Spleen (tissue), 11 donors: ENCODE measurements at regions not wholly inside any gene's neighbourhood (a gene's known extent, or its start where the extent isn't known, plus 50 kb on each side); places are given as distances from the start of the nearest gene placed in this dataset.
"Not testable (repeated sequence)": the region's sequence is repeated elsewhere in the genome, so short reads cannot be mapped to it uniquely, and the experiment has no call there.

ENCODE experiments used
- DNase-seq: peaks from one replicate; pipeline ENCODE4 v3.0.0-alpha.2; 2020
- H3K27ac ChIP-seq, 8 donors: fragments of 200-600 bp; sonication (generic) in 7 of 8; 1 replicate in 4 of 8; 2 replicates in 4 of 8; pipeline versions ENCODE4 v1.5.0 to v1.8.0; 2016 to 2021; ENCODE audit warnings: inconsistent platforms in 4 of 8, mild to moderate bottlenecking in 4 of 8, moderate library complexity in 1 of 8
- H3K27me3 ChIP-seq, 7 donors: fragments of 200-600 bp; sonication (generic) in 6 of 7; replicated peaks in 1 of 7; 1 replicate in 4 of 7; 2 replicates in 3 of 7; pipeline versions ENCODE4 v1.5.0 to v1.8.0; 2016 to 2021; ENCODE audit warnings: inconsistent platforms in 3 of 7, mild to moderate bottlenecking in 1 of 7
- H3K36me3 ChIP-seq, 6 donors: fragments of 200-600 bp; sonication (generic) in 5 of 6; 1 replicate in 4 of 6; 2 replicates in 2 of 6; pipeline versions ENCODE4 v1.5.0 to v1.8.0; 2016 to 2021; ENCODE audit warnings: inconsistent platforms in 2 of 6
- H3K4me1 ChIP-seq, 6 donors: fragments of 200-600 bp; sonication (generic) in 5 of 6; 1 replicate in 3 of 6; 2 replicates in 3 of 6; pipeline versions ENCODE4 v1.5.0 to v1.8.0; 2016 to 2021; ENCODE audit warnings: inconsistent platforms in 3 of 6
- H3K4me3 ChIP-seq, 8 donors: fragments of 200-600 bp; sonication (generic) in 7 of 8; 1 replicate in 4 of 8; 2 replicates in 4 of 8; pipeline versions ENCODE4 v1.5.0 to v1.8.0; 2016 to 2021; ENCODE audit warnings: inconsistent platforms in 4 of 8, mild to moderate bottlenecking in 4 of 8, moderate library complexity in 2 of 8
- H3K9me3 ChIP-seq, 8 donors: fragments of 200-600 bp; sonication (generic) in 7 of 8; 1 replicate in 4 of 8; 2 replicates in 4 of 8; pipeline versions ENCODE4 v1.5.0 to v1.8.0; 2016 to 2021; ENCODE audit warnings: inconsistent platforms in 4 of 8
- CTCF ChIP-seq, 11 experiments: fragments of 200-600 bp in 7 of 11; fragments of 450-650 bp in 4 of 11; sonication (generic) in 4 of 11; IDR thresholded peaks in 8 of 11; conservative IDR thresholded peaks in 3 of 11; 1 replicate in 7 of 11; 2 replicates in 4 of 11; pipeline versions ENCODE4 v1.4.0 to v1.8.0; 2016 to 2021; ENCODE audit warnings: antibody characterized with exemption in 11 of 11, inconsistent platforms in 4 of 11, mild to moderate bottlenecking in 1 of 11
- POLR2A ChIP-seq, 3 donors: fragments of 450-650 bp; IDR thresholded peaks; one replicate each; pipeline ENCODE4 v1.5.1; 2017; ENCODE audit warnings: antibody characterized with exemption in 3 of 3, mild to moderate bottlenecking in 1 of 3
- POLR2AphosphoS5 ChIP-seq, 3 donors: sonication (generic); formaldehyde crosslinking; IDR thresholded peaks; one replicate each; pipeline ENCODE4 v1.5.1; 2017; ENCODE audit warnings: antibody characterized with exemption in 3 of 3
- WGBS, 5 donors: extraction: QIAGEN DNeasy Blood & Tissue Kit in 3 of 5; methylation state at CpG; one replicate each; pipeline versions ENCODE4 v1.1.5 to v1.1.7; 2013 to 2018; 5-methylcytosine and 5-hydroxymethylcytosine counted together
- intact Hi-C: fragments of 100-400 bp; cut with DNase I; formaldehyde crosslinking; loops from one replicate; pipeline ENCODE4 v1.15.0; 2023; ENCODE audit warnings: low total_unique reads
- donor health status: healthy with polysubstance abuse.
- donor health status: DM: no; HTN: no; CAD: no; lungs with moderate emphysema.
- donor health status: DM: no; HTN: no; CAD: no.
- donor health status: Bipolar disorder and iron deficiency.
- donor health status: healthy.
- donor health status: DM: no; HTN: no; CAD: no.
- donor health status: DM: yes; HTN: yes; CAD: no.

GRCh38 chr3:43236008-43236407, 50.3 kb upstream of the SNRK start:
- H3K4me1 ChIP-seq = no peaks in the 10 kb centered on the region
- no peaks in the 10 kb centered on the region for H3K9me3 ChIP-seq
- 90 to 97% (median 95%) methylated on average over 1 of the region's 1 CpG for WGBS, 5 donors
- H3K4me3 ChIP-seq = no peak overlapping the region
- no peak for DNase-seq
- TF ChIP-seq CTCF (IDR thresholded peaks at IDR 0.05 in 8 of 11, conservative IDR thresholded peaks at IDR 0.05 in 3 of 11) = no peak
- no peak for TF ChIP-seq POLR2AphosphoS5 (IDR thresholded peaks at IDR 0.05)
- TF ChIP-seq POLR2A (IDR thresholded peaks at IDR 0.05) = no peak
- no peaks in the 10 kb centered on the region for H3K27me3 ChIP-seq
- intact Hi-C loops = no loop called here
- H3K36me3 ChIP-seq = no peaks in the 10 kb centered on the region
- H3K27ac ChIP-seq = no peak overlapping the region

DNA sequence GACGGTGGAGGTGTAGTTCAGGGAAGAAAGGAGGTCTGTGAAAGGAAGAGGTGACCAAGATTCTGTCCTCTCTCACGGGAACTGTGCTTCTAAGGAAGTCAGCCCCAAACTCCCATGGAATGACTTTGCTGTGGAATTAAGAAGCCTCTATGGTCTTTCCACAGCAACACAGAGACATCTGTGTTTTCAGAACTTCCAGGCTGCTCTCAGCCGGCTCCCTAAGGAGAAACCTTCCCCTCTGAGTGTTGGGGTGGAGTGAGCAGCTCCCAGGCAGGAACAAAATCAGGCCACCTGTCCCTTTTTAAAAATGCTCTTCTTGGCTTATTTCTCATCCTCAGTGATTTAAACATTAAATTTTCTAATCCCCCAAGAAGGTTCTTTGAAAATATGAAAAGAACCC, 53.3 kb upstream of the SNRK start:
- intact Hi-C loops = no loop called here
- TF ChIP-seq CTCF (IDR thresholded peaks at IDR 0.05 in 8 of 11, conservative IDR thresholded peaks at IDR 0.05 in 3 of 11) (no peak), POLR2A (IDR thresholded peaks at IDR 0.05) (no peak), POLR2AphosphoS5 (IDR thresholded peaks at IDR 0.05) (no peak)
- H3K4me3 ChIP-seq = no peak overlapping the region
- no peaks in the 10 kb centered on the region for H3K4me1 ChIP-seq
- no peaks in the 10 kb centered on the region for H3K27me3 ChIP-seq
- 79 to 89% (median 87%) methylated on average over 3 of the region's 3 CpGs for WGBS, 5 donors
- no peaks in the 10 kb centered on the region for H3K36me3 ChIP-seq
- no peak for DNase-seq
- no peak overlapping the region for H3K27ac ChIP-seq
- H3K9me3 ChIP-seq = peaks cover 0 to 9% (median 6%) of the 10 kb centered on the region in 8 donors

DNA sequence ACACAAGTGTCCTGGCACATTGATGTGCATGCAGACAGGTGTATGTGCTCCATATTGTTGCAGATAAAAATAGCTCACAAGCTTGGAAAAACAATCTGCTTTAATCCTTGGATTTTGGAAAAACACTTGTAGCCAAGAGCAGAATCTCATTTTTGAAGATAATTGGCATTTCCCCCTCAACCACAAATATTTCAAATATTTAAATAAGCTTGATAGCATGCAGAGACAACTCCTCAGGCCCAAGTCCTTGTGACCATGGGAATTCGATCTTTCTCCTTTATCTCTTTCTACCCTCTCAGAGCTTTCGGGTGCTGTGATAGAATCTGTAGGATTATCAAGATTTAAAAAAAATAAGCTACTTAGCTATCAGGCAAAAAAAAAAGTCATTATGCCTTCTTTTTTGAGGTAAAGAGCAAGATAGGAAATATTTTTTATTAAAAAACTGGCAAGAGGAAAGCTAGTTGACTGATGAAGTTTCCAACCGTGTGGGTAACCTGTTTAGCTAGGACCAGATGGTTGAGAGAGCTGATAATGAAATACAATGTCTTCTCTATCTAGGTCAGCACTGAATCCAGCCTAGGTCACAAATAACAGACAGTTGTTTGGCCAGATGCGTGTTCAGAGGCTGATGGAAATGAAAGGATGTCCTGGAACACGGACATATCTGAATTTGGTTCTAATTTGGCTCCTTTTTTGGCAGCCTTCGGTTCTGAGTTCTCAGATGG, 54.9 kb upstream of the SNRK start:
- Histone ChIP-seq H3K9me3 (peaks cover 0 to 23% (median 16%) of the 10 kb centered on the region in 8 donors), H3K27me3 (no peaks in the 10 kb centered on the region), H3K27ac (peak overlapping the region in 2 of 8 donors; percentile 22 to 25), H3K36me3 (no peaks in the 10 kb centered on the region), H3K4me1 (no peaks in the 10 kb centered on the region), H3K4me3 (no peak overlapping the region)
- intact Hi-C loops = no loop called here
- no peak for TF ChIP-seq POLR2A (IDR thresholded peaks at IDR 0.05)
- no peak for TF ChIP-seq CTCF (IDR thresholded peaks at IDR 0.05 in 8 of 11, conservative IDR thresholded peaks at IDR 0.05 in 3 of 11)
- TF ChIP-seq POLR2AphosphoS5 (IDR thresholded peaks at IDR 0.05) = no peak
- no peak for DNase-seq
- WGBS, 5 donors = 72 to 86% (median 79%) methylated on average over 6 of the region's 6 CpGs

DNA sequence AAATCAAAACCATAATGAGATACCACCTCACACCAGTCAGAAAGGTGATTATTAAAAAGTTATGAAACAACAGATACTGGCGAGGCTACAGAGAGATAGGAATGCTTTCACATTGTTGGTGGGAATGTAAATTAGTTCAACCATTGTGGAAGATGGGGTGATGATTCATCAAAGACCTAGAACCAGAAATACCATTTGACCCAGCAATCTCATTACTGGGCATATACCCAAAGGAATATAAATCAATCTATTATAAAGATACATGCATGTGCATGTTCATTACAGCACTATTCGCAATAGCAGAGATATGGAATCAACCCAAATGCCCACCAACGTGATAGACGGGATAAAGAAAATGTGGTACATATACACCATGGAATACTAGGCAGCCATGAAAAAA, 56.5 kb upstream of the SNRK start:
- H3K9me3 ChIP-seq = peaks cover 0 to 23% (median 16%) of the 10 kb centered on the region in 8 donors
- not testable (repeated sequence) for H3K4me3 ChIP-seq, DNase-seq, H3K27me3 ChIP-seq, H3K36me3 ChIP-seq, H3K27ac ChIP-seq, H3K4me1 ChIP-seq
- 86 to 97% (median 96%) methylated on average over 4 of the region's 4 CpGs for WGBS, 5 donors
- intact Hi-C loops = loop anchor here (10.0 kb wide), 1 partner anchor 135 kb away; no protein-coding TSS in a partner anchor

DNA sequence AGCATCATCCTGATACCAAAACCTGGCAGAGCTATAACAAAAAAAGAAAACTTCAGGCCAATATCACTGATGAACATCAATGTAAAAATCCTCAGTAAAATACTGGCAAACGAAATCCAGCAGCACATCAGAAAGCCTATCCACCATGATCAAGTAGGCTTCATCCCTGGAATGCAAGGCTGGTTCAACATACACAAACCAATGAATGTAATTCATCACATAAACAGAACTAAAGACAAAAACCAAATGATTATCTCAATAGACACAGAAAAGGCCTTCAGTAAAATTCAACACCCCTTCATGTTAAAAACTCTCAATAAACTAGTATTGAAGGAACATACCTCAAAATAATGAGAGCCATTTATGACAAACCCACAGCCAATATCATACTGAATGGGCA, 58.7 kb upstream of the SNRK start:
- H3K27me3 ChIP-seq, H3K36me3 ChIP-seq, DNase-seq, H3K27ac ChIP-seq, H3K4me3 ChIP-seq: not testable (repeated sequence)
- intact Hi-C loops = loop anchor here (10.0 kb wide), 1 partner anchor 137 kb away; no protein-coding TSS in a partner anchor
- H3K9me3 ChIP-seq = peaks cover 0 to 23% (median 16%) of the 10 kb centered on the region in 8 donors
- 80 to 92% (median 83%) methylated on average over 1 of the region's 1 CpG for WGBS, 5 donors
- peaks cover 0 to 22% (median 5%) of the 10 kb centered on the region in 6 donors for H3K4me1 ChIP-seq
